ENCODE measurements at regions not wholly inside any gene's neighbourhood (a gene's known extent, or its start where the extent isn't known, plus 50 kb on each side); places are given as distances from the start of the nearest gene placed in this dataset.

GRCh38 chr5:104569621-104570020 lies 1007.0 kb upstream of the NUDT12 start:
- H3K79me2 ChIP-seq (ENCODE audit: control insufficient read depth, insufficient read depth, low read length) = no peaks in the 10 kb centered on the region
- H3K27ac ChIP-seq (ENCODE audit: low read length in 2 of 2) = no peak overlapping the region
- ATAC-seq (ENCODE audit: low read depth) (no peak), DNase-seq (no peak)
- whole genome bisulfite sequencing (ENCODE audit: insufficient coverage) = no CpG with 5 or more reads among the region's 1 CpG
- intact Hi-C loops (cut with micrococcal nuclease) = no loop called here
- Mint-ChIP-seq H3K4me1 (no peaks in the 10 kb centered on the region), H3K27me3 (no peaks in the 10 kb centered on the region), H3K4me3 (no peak overlapping the region), H3K9me3 (ENCODE audit: insufficient read depth) (peaks cover 2% of the 10 kb centered on the region), H3K27ac (no peak overlapping the region)
- no peak overlapping the region for H3K9ac ChIP-seq (ENCODE audit: low read length)
- no peaks in the 10 kb centered on the region for H3K27me3 ChIP-seq (replicated peaks in 1 of 4; ENCODE audit: control extremely low read depth in 1 of 4, control insufficient read depth in 3 of 4, insufficient read depth in 4 of 4, low read length in 3 of 4)
- H3K4me1 ChIP-seq (ENCODE audit: control insufficient read depth in 2 of 2, insufficient read depth in 2 of 2, low read length in 2 of 2) = no peaks in the 10 kb centered on the region
- H3K9me3 ChIP-seq (ENCODE audit: control extremely low read depth in 1 of 3, control insufficient read depth in 2 of 3, insufficient read depth in 1 of 3, low read length in 2 of 3) = no peaks in the 10 kb centered on the region
- H3K4me3 ChIP-seq (ENCODE audit: control extremely low read depth in 1 of 5, extremely low read depth in 1 of 5, insufficient read depth in 1 of 5, low read depth in 2 of 5, low read length in 4 of 5) = no peak overlapping the region
- H3K4me2 ChIP-seq (replicated peaks; ENCODE audit: low read depth, low read length, poor library complexity, severe bottlenecking) = no peak overlapping the region
- H2AFZ ChIP-seq (ENCODE audit: insufficient read depth, low read depth, low read length, poor library complexity, severe bottlenecking) = no peak overlapping the region
- ChIA-PET CTCF (no interaction called here), POLR2A (no interaction called here)
- H4K20me1 ChIP-seq (ENCODE audit: control insufficient read depth, insufficient read depth, low read length, poor library complexity, severe bottlenecking) = no peaks in the 10 kb centered on the region
- TF ChIP-seq EZH2 (IDR thresholded peaks at IDR 0.05; ENCODE audit: borderline replicate concordance, insufficient read depth, low read depth, low read length, poor library complexity, severe bottlenecking) = no peak
- no peak for TF ChIP-seq CTCF (IDR thresholded peaks at IDR 0.05)
- no peaks in the 10 kb centered on the region for H3K36me3 ChIP-seq (replicated peaks in 1 of 2; ENCODE audit: control extremely low read depth in 1 of 2, control insufficient read depth in 1 of 2, extremely low read depth in 1 of 2, insufficient read depth in 2 of 2, low read length in 1 of 2)

GRCh38 chr5:104564530-104564929 lies 1001.9 kb upstream of the NUDT12 start:
- H2AFZ ChIP-seq (ENCODE audit: insufficient read depth, low read depth, low read length, poor library complexity, severe bottlenecking) = no peak overlapping the region
- H3K79me2 ChIP-seq (ENCODE audit: control insufficient read depth, insufficient read depth, low read length) = no peaks in the 10 kb centered on the region
- no peaks in the 10 kb centered on the region for H3K4me1 Mint-ChIP-seq
- ATAC-seq (ENCODE audit: low read depth) = no peak
- H3K27ac Mint-ChIP-seq = no peak overlapping the region
- intact Hi-C loops (cut with micrococcal nuclease) = no loop called here
- no peak overlapping the region for H3K9ac ChIP-seq (ENCODE audit: low read length)
- no peaks in the 10 kb centered on the region for H3K27me3 Mint-ChIP-seq
- ChIA-PET POLR2A (no interaction called here), CTCF (no interaction called here)
- no peak overlapping the region for H3K4me3 Mint-ChIP-seq
- no peaks in the 10 kb centered on the region for H3K4me1 ChIP-seq (ENCODE audit: control insufficient read depth in 2 of 2, insufficient read depth in 2 of 2, low read length in 2 of 2)
- WGBS (ENCODE audit: insufficient coverage) = no CpG with 5 or more reads among the region's 4 CpGs
- no peak overlapping the region for H3K27ac ChIP-seq (ENCODE audit: low read length in 2 of 2)
- H3K4me2 ChIP-seq (replicated peaks; ENCODE audit: low read depth, low read length, poor library complexity, severe bottlenecking) = no peak overlapping the region
- H3K9me3 Mint-ChIP-seq (ENCODE audit: insufficient read depth) = peaks cover 5% of the 10 kb centered on the region
- TF ChIP-seq EZH2 (IDR thresholded peaks at IDR 0.05; ENCODE audit: borderline replicate concordance, insufficient read depth, low read depth, low read length, poor library complexity, severe bottlenecking) (no peak), CTCF (IDR thresholded peaks at IDR 0.05) (no peak)
- no peaks in the 10 kb centered on the region for H3K36me3 ChIP-seq (replicated peaks in 1 of 2; ENCODE audit: control extremely low read depth in 1 of 2, control insufficient read depth in 1 of 2, extremely low read depth in 1 of 2, insufficient read depth in 2 of 2, low read length in 1 of 2)
- no peaks in the 10 kb centered on the region for H4K20me1 ChIP-seq (ENCODE audit: control insufficient read depth, insufficient read depth, low read length, poor library complexity, severe bottlenecking)
- H3K4me3 ChIP-seq (ENCODE audit: control extremely low read depth in 1 of 5, extremely low read depth in 1 of 5, insufficient read depth in 1 of 5, low read depth in 2 of 5, low read length in 4 of 5) = no peak overlapping the region
- DNase-seq = no peak
- H3K9me3 ChIP-seq (ENCODE audit: control extremely low read depth in 1 of 3, control insufficient read depth in 2 of 3, insufficient read depth in 1 of 3, low read length in 2 of 3) = no peaks in the 10 kb centered on the region
- H3K27me3 ChIP-seq (replicated peaks in 1 of 4; ENCODE audit: control extremely low read depth in 1 of 4, control insufficient read depth in 3 of 4, insufficient read depth in 4 of 4, low read length in 3 of 4) = no peaks in the 10 kb centered on the region
